ENCODE measurements at regions not wholly inside any gene's neighbourhood (a gene's known extent, or its start where the extent isn't known, plus 50 kb on each side); places are given as distances from the start of the nearest gene placed in this dataset.

DNA sequence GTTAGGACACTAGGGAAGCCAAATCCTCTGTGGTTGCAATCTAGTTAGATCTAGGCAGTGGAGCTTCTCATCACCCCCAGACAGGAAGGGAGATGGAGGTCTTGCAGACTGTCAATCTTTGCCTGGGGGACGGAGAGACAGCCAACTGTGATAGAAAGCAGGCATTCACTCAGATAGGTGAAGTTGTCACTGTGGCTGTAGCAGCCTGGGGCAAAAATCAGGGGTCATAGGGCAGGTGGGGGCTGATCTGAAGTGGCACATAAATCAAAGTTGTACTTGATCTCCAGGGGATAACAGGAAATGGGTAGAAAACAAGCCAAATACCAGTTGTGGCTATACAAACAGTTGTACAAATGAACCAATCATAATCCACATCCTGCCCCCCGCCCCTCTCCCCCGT lies 620.9 kb upstream of the USP24 start:
- no peak for DNase-seq

DNA sequence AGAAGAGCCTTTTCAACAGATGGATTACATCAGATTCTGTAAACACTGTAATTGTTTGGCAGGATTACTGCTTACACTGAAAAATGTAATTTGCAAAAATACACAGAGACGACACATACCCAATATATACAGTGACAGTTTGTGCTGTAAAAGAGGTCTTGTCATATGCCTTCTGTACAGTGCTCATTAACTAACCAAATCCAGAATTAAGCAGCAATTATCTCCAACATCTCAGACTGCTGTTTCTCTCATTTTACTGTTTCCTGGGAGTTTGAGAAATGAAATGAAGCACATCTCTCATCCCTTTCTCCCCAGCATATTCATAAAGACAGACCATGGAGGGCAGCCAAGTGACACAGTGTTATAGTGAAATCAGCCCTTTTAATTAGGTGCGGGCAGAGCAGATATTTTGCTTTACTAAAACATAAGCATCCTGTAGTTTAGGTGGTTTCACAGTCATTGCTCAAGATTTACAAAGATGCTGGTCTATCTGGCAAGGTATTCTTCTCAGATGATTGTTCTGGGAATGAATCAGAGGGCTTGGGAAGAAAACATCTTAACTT lies 618.4 kb upstream of the USP24 start:
- DNase-seq = no peak

DNA sequence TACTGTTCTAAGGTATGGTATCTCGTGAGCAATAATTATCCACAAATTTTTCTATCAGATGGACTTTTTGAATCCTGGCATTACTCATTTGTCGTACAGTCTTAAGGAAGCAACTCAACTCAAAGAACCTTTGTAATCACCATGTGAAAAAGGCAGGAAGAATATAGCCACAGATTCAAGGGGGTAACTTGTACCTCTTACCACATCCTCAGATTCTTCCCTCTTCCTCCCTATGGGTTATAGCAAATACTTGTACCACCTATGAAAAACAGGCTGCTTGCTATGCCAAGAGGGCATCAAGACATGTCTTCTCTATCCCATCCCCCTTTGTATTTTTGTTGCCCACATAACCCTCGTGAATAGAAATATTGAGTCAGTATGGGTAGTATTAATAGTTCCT lies 616.6 kb upstream of the USP24 start:
- no peak for DNase-seq

DNA sequence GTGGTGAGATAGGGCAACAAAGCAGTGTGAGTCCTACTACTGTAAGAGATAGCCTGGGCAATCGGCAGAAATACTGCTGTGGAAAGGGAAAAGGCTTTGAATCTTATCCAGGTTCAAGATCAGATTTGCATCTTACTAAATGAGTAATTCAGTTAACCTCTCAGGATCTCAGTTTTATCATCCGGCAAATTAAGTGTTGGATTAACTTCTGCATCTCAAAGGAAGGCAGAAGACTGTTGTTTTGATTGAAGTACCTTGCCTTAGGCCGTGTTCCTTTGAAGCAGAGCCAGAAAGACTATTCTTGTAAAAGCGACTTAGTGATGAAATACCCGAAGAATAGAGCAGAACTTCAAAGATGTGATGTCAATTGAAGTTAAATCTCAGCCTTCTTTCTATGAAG lies 612.9 kb upstream of the USP24 start:
- no peak for DNase-seq

- no peak for DNase-seq
Observed at GRCh38 chr1:55827350-55827749, 612.2 kb upstream of the USP24 start.

GRCh38 chr1:55826381-55827080 lies 611.4 kb upstream of the USP24 start:
- DNase-seq = no peak

DNA sequence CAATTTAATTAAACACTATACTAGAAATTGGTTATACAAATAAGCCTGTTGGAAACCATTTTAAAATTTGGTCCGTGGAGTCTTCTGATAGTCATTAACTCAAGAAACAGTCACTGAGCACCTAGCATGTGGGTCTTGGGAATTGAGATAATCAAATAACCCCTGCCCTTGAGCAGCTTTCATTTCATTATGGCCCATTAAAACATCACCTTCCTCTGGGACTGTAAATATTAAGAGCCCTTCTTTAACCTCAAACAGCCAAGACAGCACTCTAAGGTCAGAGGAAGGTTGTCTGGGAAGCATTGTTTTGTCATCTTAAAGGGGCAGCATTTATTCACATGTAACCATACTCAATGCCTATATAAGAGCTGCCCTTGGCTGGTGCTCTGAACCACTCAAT lies 610.3 kb upstream of the USP24 start:
- DNase-seq = no peak

DNA sequence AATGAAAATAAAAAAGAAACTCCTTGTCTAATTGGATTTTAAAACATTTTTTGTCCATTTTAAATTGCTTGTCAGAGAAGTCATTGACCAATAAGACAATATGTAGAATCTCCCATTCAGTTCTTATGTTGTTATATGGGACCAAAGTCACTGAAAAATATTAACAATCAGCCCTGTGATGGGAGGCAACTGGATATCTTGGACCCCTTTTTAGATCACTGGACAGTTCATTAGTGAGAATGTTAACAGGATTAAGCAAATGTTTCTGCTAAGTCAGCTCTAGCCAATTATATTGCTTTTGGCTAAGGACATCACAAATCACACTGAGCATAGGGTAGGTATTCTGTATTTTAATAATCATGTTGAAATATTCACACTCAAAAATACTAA lies 609.1 kb upstream of the USP24 start:
- no peak for DNase-seq

DNA sequence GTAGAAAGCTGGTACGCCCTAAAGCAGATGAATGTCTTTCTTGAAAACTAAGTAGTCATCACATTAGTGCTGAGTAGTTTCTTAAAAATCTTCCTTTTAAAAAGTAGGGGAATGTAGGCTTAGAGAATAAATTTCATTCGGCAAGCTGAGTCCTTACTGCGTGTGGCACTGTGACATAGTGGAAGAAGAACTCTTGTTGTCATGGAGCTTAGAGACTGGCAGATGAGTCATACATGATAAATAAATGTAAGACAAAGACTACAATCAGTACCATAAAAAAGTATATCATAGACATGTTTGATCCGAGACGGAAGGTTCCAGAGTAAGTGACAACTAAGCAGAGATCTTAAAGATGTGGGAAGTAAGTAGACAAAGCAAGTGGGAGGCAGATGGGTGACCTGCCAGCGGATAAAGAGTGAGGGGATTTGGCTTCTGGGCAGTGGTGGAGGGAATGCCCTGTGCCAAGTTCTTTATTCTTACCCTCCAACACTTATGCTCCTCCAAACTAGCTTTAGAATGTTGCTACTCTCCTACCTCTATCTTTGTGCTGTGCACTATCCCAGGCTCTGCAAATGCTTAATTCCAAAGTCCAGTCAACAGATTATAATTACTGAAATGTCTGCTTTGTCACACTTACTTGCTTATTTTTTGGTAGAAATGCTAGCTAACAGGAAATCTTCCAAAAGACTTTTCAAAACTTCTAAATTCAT lies 608.5 kb upstream of the USP24 start:
- no peak for DNase-seq

- no peak for DNase-seq
Observed at GRCh38 chr1:55822891-55823290, 607.7 kb upstream of the USP24 start.

DNA sequence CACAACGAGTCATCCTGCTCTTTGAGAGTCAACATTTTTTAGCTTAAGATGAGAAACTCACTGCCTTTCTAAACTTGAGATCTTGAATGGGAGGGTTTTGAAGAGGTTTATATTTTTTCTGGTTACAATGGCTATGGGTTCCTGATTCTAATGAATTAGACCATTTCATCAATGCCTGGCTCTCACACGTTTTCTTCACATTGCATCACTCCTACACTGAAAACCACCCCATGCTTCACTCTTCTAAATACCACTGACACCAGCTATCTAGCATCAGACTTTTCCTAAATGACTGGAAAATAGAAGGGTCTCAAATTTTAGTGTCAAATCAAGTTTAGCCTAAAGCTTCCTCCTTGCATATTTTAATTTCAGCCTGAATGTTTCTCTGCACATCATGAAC lies 606.1 kb upstream of the USP24 start:
- no peak for DNase-seq

- no peak for DNase-seq
Observed at GRCh38 chr1:55820501-55820900, 605.3 kb upstream of the USP24 start.

DNA sequence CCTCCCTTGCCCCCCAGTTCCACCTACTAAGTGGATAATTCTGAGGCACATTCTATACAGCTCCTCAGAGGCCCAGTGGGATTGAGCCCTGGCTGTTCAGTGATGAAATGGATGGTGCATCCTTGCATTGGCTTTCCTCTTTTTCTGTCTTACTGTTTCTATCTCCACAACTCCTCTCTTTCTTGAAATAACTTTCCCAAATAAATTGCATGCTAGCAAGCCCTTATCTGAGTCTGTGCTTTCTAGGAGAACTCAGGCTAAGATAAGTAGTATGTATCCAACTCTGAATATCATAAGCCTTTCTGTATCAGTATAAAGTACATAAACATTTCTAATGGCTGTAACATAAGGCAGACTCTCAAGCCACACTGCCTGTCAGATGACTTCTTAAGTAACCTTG lies 603.8 kb upstream of the USP24 start:
- DNase-seq = no peak

DNA sequence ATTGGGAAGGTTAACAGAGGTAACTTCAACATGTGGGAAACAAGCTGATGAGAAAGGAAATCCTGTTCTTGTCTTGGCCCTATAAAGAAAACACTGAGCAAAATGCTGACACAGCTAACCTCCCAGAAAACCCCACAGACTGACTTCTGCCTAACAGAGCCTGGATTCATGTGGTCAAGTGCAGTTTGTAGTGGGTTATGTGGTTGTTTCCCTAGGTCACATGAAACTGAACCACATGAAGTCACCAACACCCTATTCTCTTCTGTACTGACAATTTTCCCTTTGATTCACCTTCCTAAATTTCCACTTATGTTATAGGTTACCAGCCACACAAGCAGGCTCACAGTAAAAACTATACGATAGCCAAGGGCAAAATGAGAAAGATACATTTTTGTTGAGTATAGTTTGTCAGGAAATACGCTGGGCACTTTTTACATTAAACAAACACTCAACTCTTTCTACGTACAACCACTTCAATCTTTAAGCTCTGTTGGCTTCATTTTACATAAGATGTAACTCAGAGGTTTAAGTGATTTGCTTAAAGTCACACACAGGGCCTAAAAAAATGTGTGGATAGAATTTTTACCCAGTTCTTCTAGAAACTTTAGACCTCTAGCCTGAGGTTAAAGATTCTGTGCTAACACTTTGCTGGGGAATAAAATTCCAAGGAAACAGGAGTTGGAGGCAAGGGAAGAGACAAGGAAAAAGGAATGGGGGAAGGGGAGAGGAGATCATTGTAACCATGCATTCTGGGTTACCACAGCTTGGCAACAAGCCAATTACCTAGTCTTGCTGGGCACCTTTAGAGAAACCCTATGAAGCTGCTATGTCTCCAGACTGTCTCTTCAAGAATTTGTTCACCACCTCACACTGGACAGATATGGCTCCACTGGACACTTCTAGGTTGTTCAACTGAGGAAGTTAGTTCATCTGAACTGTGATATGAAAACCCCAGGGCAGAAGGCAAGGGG lies 601.6 kb upstream of the USP24 start:
- no peak for DNase-seq

- DNase-seq = no peak
Observed at GRCh38 chr1:55815745-55816455, 600.7 kb upstream of the USP24 start.

DNA sequence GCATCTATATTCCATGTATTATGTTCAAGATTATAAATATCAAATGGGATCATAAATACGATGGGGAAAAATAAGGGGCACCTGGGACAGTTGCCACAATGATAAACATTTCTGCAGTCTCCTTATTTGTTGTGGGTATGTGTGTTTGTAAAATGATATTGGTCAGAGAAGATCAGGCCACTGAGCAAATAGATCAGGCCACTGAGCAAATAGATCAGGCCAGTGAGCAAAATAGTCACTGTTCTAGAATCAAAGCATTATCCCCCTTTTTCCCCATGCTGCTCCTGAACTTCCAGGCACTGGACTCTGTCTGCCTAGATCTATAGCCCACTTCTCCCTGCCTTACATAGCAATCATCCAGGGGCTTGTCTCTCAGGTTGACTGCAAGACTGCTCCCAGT lies 599.8 kb upstream of the USP24 start:
- no peak for DNase-seq

- DNase-seq = no peak
Observed at GRCh38 chr1:55813618-55814017, 598.5 kb upstream of the USP24 start.

DNA sequence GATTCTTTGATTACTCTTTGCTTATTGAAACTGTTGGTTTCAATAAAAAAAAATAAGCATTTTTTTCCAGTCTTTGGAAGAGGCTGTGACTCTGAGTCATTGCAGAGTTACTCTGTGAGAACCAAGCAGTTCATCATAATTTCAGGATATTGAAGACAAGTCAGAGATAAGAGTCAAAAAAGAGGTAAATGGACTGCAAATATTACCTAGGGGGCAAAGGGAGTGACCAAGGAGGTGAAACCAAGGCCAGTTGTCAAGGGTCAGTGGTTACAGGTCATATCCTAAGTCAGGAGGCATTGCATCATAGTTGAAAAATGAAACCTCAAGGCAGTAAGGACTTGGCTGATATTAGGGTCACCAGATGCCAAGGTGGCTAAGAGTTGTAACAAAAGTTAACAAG lies 597.1 kb upstream of the USP24 start:
- DNase-seq = no peak

- no peak for DNase-seq
Observed at GRCh38 chr1:55808263-55808662, 593.1 kb upstream of the USP24 start.

GRCh38 chr1:55803429-55803828 lies 588.3 kb upstream of the USP24 start:
- no peak for DNase-seq

DNA sequence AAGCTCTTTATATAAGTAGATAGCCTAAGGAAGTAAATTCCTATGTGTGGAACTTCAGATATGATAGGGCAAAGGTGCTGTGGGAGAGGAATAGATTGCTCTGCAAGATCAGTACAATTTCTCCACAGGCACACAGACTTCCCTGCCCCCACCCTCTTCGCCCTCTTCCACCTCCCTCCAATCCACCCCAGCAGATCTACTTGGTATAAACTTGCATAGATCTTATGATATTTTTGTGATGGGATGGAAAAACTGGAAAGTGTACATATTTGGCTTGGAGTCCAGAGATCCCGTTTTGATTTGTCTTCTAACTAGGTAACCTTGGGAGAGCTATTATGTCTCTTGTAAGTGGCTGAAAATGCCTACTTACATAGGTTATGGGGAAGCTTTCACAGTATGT lies 586.3 kb upstream of the USP24 start:
- no peak for DNase-seq

GRCh38 chr1:55800503-55800902 lies 585.3 kb upstream of the USP24 start:
- no peak for DNase-seq

GRCh38 chr1:55793856-55794255 lies 578.7 kb upstream of the USP24 start:
- no peak for DNase-seq

Data from CD4-positive, alpha-beta T cell treated with Interleukin-12 subunit alpha and Interleukin-12 subunit beta, for 1 hour (primary cell).